Activated CD4-positive, alpha-beta T cell treated with anti-CD3 and anti-CD28 coated beads, Interleukin-2, amount 50 U/mL, for 24 hours (primary cell): ENCODE measurements at regions not wholly inside any gene's neighbourhood (a gene's known extent, or its start where the extent isn't known, plus 50 kb on each side); places are given as distances from the start of the nearest gene placed in this dataset.
A peak's percentile ranks its signal among the peaks of the same experiment; 100 is the strongest.

Source experiments
- DNase-seq, 2 donors: peaks; one replicate each; pipeline ENCODE4 v3.0.0-alpha.2; 2020; ENCODE audit warnings: low read depth in 1 of 2, low spot score in 1 of 2

DNA sequence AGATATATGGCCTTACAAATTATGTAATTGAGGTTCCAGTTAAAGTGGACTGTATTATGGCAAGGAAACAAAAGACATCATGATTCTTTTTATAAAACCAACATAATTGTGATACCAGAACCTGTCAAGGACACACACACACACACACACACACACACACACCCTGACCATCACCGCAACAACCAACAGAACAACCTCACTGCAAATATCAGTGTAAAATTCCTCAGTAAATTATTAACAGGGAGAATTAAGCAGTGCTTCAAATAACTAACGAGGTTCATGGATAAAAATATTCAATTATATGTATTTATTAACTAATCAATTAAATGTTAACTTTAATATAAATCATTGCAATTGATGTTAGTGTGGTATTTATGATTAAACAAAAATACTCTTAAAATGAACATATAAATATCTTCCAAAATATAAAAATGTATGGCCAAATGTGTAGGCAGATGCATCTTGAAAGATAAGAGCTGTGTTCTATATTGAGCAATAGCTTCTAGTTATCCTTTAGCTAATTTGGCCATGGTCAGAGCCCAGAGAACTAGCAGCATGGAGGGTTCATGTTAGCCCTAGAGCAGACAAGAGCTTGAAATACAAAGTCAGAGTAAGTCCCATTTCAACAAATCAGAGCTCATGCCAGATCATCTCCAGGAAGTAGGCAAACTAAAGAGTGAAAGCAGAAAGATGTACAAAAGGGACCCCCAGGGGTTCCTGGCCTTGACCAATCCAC, 280.5 kb upstream of the ADAMTS16 start:
- no peak for DNase-seq

GRCh38 chr5:4860631-4861030, 279.5 kb upstream of the ADAMTS16 start:
- no peak for DNase-seq

DNA sequence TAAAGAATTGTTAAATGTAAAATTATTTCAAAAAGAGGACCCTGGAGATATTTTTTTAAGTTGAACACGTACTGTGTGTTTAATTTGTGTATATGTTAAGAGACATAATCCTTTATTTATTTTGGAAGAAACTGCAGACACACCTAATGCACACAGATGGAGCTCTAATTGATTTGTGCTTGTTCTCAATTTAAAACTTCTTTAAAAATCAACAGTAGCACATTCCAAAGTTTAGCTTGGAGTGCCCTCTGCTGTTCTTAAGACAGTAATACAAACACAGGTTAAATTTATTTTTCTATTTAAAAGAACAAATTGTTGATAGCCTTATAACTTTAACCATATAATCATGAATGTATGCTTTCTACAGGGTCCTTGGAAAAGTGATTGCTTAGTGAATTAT, 277.6 kb upstream of the ADAMTS16 start:
- no peak for DNase-seq

DNA sequence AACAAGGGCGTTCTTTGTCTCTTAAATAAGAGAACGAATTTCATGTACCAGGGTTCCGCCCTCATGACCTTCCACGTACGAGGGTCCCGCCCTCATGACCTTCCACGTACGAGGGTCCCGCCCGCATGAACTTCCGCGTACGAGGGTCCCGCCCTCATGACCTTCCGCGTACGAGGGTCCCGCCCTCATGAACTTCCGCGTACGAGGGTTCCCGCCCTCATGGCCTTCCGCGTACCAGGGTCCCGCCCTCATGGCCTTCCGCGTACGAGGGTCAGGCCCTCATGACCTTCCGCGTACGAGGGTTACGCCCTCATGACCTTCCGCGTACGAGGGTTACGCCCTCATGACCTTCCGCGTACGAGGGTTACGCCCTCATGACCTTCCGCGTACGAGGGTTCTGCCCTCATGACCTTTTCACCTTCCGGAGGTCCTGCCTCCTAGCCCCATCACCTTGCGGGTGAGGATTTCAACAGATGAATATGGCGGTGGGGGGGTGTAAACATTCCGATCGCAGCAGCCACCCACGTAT, 273.9 kb upstream of the ADAMTS16 start:
- DNase-seq = no peak

DNA sequence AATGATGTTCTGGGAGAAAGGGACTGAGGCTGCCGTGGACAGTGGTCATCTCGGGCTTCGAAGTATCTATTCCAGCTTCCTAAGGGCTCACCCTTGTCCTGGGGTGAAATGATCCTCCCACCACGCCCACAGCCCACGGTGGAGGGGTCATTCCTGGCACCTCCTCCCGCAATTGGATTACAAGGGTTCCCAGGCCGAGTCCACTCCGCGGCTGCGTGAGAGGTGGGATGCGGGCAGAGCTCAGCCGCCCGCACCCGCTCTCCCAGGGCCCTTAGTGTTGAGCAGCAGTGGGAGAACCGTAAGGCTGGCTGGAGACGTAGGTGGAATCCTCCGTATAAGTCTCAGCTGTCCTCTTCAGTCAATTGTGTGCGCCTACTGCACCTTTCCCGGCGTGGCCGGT, 273.3 kb upstream of the ADAMTS16 start:
- DNase-seq = no peak

GRCh38 chr5:4868140-4868735, 271.9 kb upstream of the ADAMTS16 start:
- peak in 1 of 2 donors; percentile 15 for DNase-seq

- DNase-seq = no peak
Measured at GRCh38 chr5:4873652-4874051, 266.5 kb upstream of the ADAMTS16 start.

GRCh38 chr5:4874097-4874496, 266.0 kb upstream of the ADAMTS16 start:
- DNase-seq = no peak

GRCh38 chr5:4875942-4876341, 264.2 kb upstream of the ADAMTS16 start:
- DNase-seq = no peak

DNA sequence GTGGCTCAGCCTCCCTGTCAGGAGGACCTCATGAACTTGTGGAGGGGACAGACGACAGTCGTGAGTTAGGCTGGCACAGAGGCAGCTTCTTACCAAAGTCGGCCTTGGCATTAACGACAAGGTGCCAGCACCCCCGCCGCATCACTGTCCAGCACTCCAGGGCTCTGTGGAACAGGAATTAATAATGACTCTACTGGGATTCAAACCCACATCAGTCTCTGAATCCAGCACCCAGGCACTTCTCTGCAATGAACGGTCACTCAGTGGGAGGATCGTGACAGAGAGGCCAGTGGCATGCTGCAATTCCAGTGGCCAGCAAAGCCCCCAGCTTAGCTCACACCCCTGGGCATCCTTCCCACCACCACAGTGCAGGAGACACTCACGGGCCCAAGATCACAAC, 263.3 kb upstream of the ADAMTS16 start:
- no peak for DNase-seq

GRCh38 chr5:4877579-4877978, 262.6 kb upstream of the ADAMTS16 start:
- no peak for DNase-seq

DNA sequence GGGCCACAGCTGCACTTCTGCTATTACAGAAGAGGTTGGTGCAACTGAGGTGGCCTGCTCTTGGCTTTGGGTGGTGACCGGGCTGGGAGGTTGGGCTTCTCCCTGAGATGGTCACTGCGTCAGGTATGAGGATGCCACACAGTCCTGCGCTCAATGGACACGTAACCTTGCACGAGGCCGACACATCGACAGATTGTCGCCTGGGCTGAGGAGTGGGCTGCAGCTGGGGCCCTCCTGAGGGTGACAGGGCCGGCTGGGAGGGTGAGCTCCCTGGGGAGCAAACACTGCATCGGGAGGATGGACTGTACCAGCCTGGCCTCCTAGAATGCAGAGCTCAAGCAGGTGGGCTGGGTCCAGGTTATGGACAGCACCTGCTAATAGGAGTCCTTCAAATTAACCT, 261.1 kb upstream of the ADAMTS16 start:
- no peak for DNase-seq

DNA sequence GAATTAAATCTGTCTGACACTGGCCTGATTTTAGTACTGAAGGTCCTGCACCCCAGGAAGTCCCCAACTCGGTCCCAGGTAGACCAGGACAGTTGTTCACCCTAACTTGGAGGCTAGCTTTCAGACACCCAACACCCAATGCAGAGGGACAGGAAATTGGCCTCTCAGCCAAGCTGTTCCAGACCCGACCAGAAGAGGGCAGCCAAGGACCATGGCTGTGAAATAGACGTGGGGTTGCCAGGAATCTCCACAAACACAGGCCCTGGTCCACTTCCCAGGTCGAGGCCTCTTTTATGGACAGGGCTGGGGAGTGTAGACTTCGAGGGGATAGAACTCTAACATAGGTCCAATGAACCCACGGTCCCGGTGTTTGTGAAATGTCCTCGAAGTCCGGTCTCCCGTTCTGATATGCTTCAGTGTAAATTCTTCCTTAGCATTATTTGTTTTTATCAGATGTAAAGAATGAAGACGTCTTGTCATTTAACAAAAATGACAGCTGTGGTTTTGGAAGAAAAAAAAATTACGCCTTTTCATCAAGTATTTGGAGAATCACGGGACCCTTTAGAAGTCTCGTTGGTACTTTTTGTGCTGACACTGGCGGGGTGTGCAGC, 260.3 kb upstream of the ADAMTS16 start:
- DNase-seq = peak in 1 of 2 donors; percentile 23

DNA sequence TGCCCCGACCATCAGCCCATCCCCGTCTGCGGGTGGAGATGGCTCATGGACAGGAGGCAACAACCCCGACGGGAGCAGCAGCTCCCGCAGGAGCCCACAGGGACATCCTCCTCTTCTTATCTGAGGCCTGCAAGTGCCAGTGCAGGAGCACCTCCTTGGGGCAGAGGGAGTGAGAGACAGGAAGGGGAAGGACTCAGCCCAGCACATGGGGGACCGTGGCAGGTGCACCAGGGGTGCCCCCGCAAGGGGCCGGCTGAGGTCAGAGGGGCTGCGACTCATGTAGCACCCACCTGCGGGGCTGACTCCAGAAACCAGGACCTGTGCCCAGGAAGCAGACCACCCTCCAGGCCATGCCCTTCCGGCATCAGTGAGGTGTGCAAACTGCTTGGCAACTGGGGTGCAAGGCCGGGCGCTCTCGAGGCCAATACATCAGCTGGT, 259.8 kb upstream of the ADAMTS16 start:
- no peak for DNase-seq

DNA sequence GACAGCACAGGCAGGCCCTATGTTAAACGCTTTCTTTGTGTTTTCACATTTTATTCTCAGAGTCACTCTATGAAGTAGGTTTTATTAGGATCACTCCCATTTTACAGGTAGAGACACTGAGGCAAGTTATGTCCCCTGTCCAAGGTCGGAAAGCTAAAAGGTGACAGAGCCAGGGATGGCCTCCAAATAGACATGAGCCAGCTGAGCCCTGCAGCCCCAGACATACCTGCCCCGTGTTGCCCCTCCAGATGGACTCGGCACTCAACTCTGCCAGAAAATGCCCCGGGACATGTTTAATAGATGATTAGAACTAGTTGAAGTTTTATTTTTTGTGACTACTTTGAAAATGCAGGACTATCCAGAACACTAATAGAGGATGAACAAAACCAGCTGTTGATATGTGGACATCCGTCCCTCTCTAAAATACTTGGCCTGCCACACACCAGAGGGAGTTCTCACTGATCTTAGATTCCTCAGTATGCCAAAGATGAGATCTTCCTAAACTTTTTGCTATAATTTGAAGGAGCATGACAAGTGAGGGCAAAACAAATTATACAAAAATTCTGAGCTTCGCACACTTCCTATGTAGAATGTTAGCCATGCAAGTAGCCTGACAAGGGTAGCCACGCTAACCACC, 258.6 kb upstream of the ADAMTS16 start:
- no peak for DNase-seq

DNA sequence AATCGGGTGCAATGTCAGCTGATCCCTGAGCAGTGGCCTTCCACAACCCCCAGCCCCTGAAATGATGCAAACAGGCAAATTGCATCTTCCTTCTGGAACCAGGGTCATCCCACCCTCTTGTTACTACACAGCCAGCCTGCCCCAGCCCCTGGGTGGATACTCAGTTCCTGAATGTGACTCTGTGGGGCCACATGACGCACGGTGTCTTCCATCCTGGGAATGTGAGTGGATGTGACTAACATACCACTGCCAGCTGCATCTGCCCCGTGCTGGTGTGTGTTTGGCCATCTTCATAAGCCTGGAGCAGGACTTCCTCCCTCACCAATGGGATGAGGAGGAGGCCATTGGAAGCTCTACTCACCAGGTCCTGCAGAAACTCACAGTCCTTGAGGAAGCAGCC, 257.9 kb upstream of the ADAMTS16 start:
- DNase-seq = no peak

DNA sequence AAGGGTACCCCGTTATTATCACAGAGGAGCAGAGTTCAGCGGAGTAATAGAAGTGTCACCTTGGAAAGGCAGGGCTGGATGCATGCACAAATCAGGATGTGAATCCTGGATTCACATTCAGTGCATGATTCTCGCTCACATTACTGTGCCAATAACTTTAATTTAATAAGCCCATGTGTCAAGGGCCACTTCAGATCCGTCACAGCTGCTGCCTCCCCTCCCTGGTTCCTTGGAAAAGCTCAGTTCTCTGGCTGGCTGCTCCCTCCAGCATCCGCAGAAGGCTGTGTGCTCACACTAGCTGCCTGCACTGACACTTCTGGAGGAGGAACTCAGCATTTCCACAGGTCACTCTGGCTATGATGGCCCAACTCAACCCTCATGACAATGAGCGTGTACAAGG, 256.8 kb upstream of the ADAMTS16 start:
- no peak for DNase-seq

DNA sequence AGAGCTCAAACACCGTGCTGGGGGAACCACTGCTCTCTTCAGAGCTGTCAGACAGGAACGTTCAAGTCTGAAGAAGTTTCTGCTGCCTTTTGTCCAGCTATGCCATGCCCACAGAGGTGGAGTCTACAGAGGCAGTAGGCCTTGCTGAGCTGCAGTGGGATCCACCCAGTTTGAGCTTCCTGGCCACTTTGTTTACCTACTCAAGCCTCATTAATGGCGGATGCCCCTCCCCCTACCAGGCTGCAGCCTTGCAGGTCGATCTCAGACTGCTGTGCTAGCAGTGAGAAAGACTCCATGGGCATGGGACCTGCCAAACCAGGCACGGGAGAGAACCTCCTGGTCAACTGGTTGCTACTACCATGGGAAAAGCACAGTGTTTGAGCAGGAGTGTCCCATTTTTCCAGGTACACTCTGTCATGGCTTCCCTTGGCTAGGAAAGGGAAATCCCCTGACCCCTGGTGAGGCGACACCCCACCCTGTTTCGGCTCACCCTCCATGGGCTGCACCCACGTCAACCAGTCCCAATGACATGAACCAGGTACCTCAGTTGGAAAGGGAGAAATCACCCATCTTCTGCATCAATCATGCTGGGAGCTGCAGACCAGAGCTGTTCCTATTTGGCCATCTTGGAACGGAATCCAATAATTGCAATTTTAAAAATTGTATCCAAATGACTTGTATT, 246.9 kb upstream of the ADAMTS16 start:
- DNase-seq = no peak

DNA sequence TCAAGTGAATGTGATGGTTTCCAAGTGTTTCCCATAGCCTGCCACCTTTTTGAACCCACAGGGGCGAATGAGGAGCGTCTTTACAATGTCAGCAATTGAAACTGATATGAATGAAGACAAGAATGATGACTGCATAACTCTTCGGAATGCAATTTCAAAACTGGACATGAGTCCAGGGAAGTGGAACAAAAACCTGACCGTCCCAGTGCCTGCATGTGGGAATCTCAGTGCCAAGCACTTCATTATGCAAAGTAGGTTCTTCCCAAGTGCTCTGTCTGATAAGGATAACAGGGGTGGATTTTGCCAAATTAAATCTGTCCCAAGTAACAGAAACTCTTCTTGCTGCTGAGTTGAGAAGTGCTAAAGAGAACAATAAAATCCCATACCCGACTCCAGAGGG, 243.8 kb upstream of the ADAMTS16 start:
- no peak for DNase-seq

DNA sequence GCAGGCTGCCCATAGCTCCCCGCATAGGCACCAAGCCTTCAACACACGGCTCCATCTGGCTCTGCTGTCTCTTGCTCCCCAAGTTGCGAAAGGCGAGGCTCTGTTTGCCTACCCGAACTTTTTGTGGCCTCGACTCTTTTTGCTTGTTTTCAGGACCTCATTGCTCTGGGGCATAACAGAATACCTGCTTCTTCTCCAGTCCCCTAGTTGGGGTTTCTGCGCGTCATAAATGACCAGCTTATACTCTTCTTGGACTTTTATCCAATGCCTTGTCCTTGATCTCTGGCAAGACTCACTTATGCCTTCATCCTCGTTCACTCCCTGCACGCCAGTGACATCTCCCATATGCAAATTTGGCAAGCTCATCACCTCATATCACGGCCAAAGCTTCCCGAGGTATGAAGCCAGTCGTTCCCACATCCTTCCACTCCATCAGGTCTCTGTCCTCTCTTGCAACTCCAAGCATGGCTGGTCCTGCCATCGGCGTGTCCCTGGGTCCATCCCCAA, 238.8 kb upstream of the ADAMTS16 start:
- no peak for DNase-seq

DNA sequence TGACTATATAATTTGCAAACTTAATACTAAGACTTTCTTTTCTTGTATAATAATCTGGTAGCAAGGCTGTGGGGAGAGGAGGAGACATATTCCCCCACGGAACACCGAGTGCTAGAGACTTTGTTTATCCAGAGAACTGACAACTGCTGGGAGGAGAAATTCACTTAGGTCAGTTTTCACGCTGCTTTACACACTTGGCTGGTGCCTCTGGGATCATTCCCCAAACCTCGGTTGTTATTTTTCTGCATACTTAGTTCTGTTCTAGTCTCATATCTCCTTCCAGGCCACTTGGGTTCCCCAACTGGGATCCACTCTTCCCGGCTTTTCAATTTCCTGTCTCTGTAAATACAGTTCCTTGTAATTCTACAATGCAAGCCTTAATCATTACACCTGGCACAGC, 238.2 kb upstream of the ADAMTS16 start:
- no peak for DNase-seq
